B cell (primary cell): ENCODE measurements at regions not wholly inside any gene's neighbourhood (a gene's known extent, or its start where the extent isn't known, plus 50 kb on each side); places are given as distances from the start of the nearest gene placed in this dataset.

Experiments used
- ATAC-seq: fragments of 200-7000 bp; cut with Tn5 transposase; one replicate; pipeline ENCODE4 v1.10.0; 2021; ENCODE audit warnings: low read depth, mild to moderate bottlenecking, moderate number of reproducible peaks, moderate library complexity
- CTCF ChIA-PET: fragments of 350-600 bp; sonication (Branson Sonifier 250); formaldehyde crosslinking; loops from one replicate; lab custom pipeline; 2021; ENCODE audit warnings: antibody characterized with exemption, inconsistent platforms; lab: Charles Lee
- POLR2A ChIA-PET: fragments of 350-600 bp; sonication (Branson Sonifier 250); formaldehyde crosslinking; loops from one replicate; lab custom pipeline; 2021; ENCODE audit warnings: antibody characterized with exemption; lab: Charles Lee
- DNase-seq: peaks from one replicate; pipeline ENCODE4 v3.0.0; 2013
- H2AFZ ChIP-seq: 2 replicates; pipeline ENCODE4 v1.6.1; 2012; ENCODE audit warnings: mild to moderate bottlenecking, low read depth, low read length; ENCODE audit not compliant: insufficient read depth, poor library complexity, severe bottlenecking
- H3K27ac ChIP-seq, 2 donors: 1 replicate in 1 of 2; 2 replicates in 1 of 2; pipeline ENCODE4 v1.5.1; 2012 to 2013; ENCODE audit warnings: low read length in 2 of 2, mild to moderate bottlenecking in 2 of 2, moderate library complexity in 1 of 2
- H3K27me3 ChIP-seq, 4 experiments: fragments of 200-600 bp in 1 of 4; sonication (generic) in 1 of 4; replicated peaks in 1 of 4; 1 replicate in 2 of 4; 2 replicates in 2 of 4; pipeline versions ENCODE4 v1.6.1 to v1.7.0; 2013 to 2016; ENCODE audit warnings: low read length in 3 of 4, mild to moderate bottlenecking in 2 of 4, mixed read lengths in 1 of 4, moderate library complexity in 1 of 4; ENCODE audit not compliant: insufficient read depth in 4 of 4, control insufficient read depth in 3 of 4; ENCODE audit errors: control extremely low read depth in 1 of 4
- H3K36me3 ChIP-seq, 2 experiments: replicated peaks in 1 of 2; 1 replicate in 1 of 2; 2 replicates in 1 of 2; pipeline versions ENCODE4 v1.6.1 to v1.7.1; 2013; ENCODE audit warnings: low read length in 1 of 2; ENCODE audit not compliant: insufficient read depth in 2 of 2, control insufficient read depth in 1 of 2; ENCODE audit errors: control extremely low read depth in 1 of 2, extremely low read depth in 1 of 2
- H3K4me1 ChIP-seq, 2 donors: fragments of 200-600 bp in 1 of 2; sonication (generic) in 1 of 2; 1 replicate in 1 of 2; 2 replicates in 1 of 2; pipeline versions ENCODE4 v1.5.1 to v1.6.1; 2013 to 2017; ENCODE audit warnings: low read length in 2 of 2; ENCODE audit not compliant: control insufficient read depth in 2 of 2, insufficient read depth in 2 of 2
- H3K4me2 ChIP-seq: replicated peaks from 2 replicates; pipeline ENCODE3; 2012; ENCODE audit warnings: mild to moderate bottlenecking, low read depth, low read length; ENCODE audit not compliant: poor library complexity, severe bottlenecking
- H3K4me3 ChIP-seq, 5 experiments: fragments of 200-600 bp in 1 of 5; sonication (generic) in 1 of 5; 1 replicate in 3 of 5; 2 replicates in 2 of 5; pipeline versions ENCODE4 v1.5.1 to v1.7.0; 2011 to 2016; ENCODE audit warnings: low read length in 4 of 5, mild to moderate bottlenecking in 4 of 5, low read depth in 2 of 5, control low read depth in 1 of 5, moderate library complexity in 1 of 5; ENCODE audit not compliant: insufficient read depth in 1 of 5; ENCODE audit errors: control extremely low read depth in 1 of 5, extremely low read depth in 1 of 5
- H3K79me2 ChIP-seq: fragments of 200-600 bp; sonication (generic); one replicate; pipeline ENCODE4 v1.6.0; 2016; ENCODE audit warnings: low read length; ENCODE audit not compliant: control insufficient read depth, insufficient read depth
- H3K9ac ChIP-seq: fragments of 200-600 bp; sonication (generic); 2 replicates; pipeline ENCODE4 v1.6.1; 2017; ENCODE audit warnings: mild to moderate bottlenecking, low read length, moderate library complexity
- H3K9me3 ChIP-seq, 3 donors: one replicate each; pipeline versions ENCODE4 v1.6.1 to v1.7.1; 2013; ENCODE audit warnings: low read length in 2 of 3; ENCODE audit not compliant: control insufficient read depth in 2 of 3, insufficient read depth in 1 of 3; ENCODE audit errors: control extremely low read depth in 1 of 3
- H4K20me1 ChIP-seq: 2 replicates; pipeline ENCODE4 v1.6.0; 2012; ENCODE audit warnings: mild to moderate bottlenecking, low read length; ENCODE audit not compliant: insufficient read depth, control insufficient read depth, poor library complexity, severe bottlenecking
- H3K27ac Mint-ChIP-seq: one replicate; pipeline ENCODE4 v1.8.0; 2021; ENCODE audit warnings: mixed read lengths
- H3K27me3 Mint-ChIP-seq: one replicate; pipeline ENCODE4 v1.8.0; 2021; ENCODE audit warnings: mixed read lengths
- H3K4me1 Mint-ChIP-seq: one replicate; pipeline ENCODE4 v1.8.0; 2021; ENCODE audit warnings: mixed read lengths
- H3K4me3 Mint-ChIP-seq: one replicate; pipeline ENCODE4 v1.8.0; 2021; ENCODE audit warnings: mixed read lengths
- H3K9me3 Mint-ChIP-seq: one replicate; pipeline ENCODE4 v1.8.0; 2022; ENCODE audit warnings: mixed read lengths; ENCODE audit not compliant: insufficient read depth
- EZH2 ChIP-seq: IDR thresholded peaks from 2 replicates; pipeline ENCODE4 v1.6.1; 2012; ENCODE audit warnings: borderline replicate concordance, low read depth, mild to moderate bottlenecking, moderate library complexity, low read length; ENCODE audit not compliant: insufficient read depth, poor library complexity, severe bottlenecking
- WGBS: methylation state at CpG from one replicate; pipeline ENCODE4 v1.1.5; 2013; ENCODE audit warnings: missing lambda C conversion rate; ENCODE audit not compliant: insufficient coverage; 5-methylcytosine and 5-hydroxymethylcytosine counted together
- intact Hi-C: fragments of 100-400 bp; cut with micrococcal nuclease; formaldehyde crosslinking; loops from one replicate; pipeline ENCODE4 v1.10.0; 2022
- TF ChIP-seq, protein P1 (sequence below): fragments of 200-600 bp; IDR thresholded peaks from one replicate; pipeline ENCODE4 v1.8.0; 2022; ENCODE audit warnings: antibody characterized with exemption, mild to moderate bottlenecking

DNA sequence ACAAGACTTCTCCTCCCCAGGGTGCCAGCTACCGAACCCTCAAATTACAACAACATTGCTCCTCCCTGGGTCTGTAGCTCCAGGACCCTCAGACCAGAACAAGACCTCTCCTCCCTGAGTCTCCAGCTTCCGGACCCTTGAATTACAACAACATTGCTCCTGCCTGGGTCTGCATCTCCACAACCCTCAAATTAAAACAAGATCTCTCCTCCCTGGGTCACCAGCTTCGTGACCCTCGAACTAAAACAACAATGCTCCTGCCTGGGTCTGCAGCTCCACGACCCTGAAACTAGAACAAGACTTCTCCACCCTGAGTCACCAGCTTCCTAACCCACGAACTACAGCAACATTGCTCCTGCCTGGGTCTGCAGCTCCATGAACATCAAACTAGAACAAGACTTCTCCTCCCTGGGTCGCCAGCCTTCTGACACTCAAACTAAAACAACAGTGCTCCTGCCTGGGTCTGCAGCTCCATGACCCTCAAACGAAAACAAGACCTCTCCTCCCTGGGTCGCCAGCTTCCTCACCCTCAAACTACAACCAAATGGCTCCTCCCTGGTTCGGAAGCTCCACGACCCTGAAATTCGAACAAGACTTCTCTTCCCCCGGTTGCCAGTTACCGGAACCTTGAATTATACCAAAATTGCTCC, 324.5 kb downstream of the PREX1 start:
- Histone ChIP-seq H3K79me2 (no peaks in the 10 kb centered on the region), H3K4me1 (no peaks in the 10 kb centered on the region), H3K9me3 (no peaks in the 10 kb centered on the region), H3K27me3 (no peaks in the 10 kb centered on the region), H3K27ac (no peak overlapping the region), H3K4me2 (no peak overlapping the region), H3K9ac (no peak overlapping the region), H3K36me3 (no peaks in the 10 kb centered on the region), H4K20me1 (no peaks in the 10 kb centered on the region), H2AFZ (no peak overlapping the region), H3K4me3 (no peak overlapping the region)
- Mint-ChIP-seq H3K27ac (no peak overlapping the region), H3K27me3 (peaks cover 16% of the 10 kb centered on the region), H3K4me3 (no peak overlapping the region), H3K9me3 (no peaks in the 10 kb centered on the region), H3K4me1 (no peaks in the 10 kb centered on the region)
- ATAC-seq (no peak), DNase-seq (no peak)
- CTCF ChIA-PET = no interaction called here
- intact Hi-C loops = no loop called here
- TF ChIP-seq EZH2 = no peak
- TF ChIP-seq, protein P1, sequence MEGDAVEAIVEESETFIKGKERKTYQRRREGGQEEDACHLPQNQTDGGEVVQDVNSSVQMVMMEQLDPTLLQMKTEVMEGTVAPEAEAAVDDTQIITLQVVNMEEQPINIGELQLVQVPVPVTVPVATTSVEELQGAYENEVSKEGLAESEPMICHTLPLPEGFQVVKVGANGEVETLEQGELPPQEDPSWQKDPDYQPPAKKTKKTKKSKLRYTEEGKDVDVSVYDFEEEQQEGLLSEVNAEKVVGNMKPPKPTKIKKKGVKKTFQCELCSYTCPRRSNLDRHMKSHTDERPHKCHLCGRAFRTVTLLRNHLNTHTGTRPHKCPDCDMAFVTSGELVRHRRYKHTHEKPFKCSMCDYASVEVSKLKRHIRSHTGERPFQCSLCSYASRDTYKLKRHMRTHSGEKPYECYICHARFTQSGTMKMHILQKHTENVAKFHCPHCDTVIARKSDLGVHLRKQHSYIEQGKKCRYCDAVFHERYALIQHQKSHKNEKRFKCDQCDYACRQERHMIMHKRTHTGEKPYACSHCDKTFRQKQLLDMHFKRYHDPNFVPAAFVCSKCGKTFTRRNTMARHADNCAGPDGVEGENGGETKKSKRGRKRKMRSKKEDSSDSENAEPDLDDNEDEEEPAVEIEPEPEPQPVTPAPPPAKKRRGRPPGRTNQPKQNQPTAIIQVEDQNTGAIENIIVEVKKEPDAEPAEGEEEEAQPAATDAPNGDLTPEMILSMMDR = no peak
- WGBS = 73% methylated on average over 14 of the region's 14 CpGs
- POLR2A ChIA-PET = no interaction called here

DNA sequence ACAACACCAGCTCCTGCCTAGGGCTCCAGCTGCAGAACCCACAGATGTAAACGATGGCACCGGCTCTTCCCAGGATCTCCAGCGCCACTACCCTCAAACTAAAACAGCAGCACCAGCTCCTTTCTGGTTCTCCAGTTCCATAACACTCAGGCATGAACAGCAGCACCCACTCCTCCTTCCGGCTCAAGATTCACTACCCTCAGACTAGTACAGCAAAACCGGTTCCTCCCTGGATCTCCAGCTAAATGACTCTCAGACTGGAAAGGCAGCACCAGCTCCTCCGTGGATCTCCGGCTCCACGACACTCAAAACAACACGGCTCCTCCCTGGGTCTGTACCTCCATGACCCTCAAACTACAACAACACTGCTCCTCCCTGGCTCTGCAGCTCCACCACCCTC, 325.0 kb downstream of the PREX1 start:
- peaks cover 17% of the 10 kb centered on the region for H3K27me3 Mint-ChIP-seq
- Histone ChIP-seq H3K27me3 (no peaks in the 10 kb centered on the region), H3K4me3 (no peak overlapping the region), H3K27ac (no peak overlapping the region), H4K20me1 (no peaks in the 10 kb centered on the region), H2AFZ (no peak overlapping the region), H3K79me2 (no peaks in the 10 kb centered on the region), H3K36me3 (no peaks in the 10 kb centered on the region), H3K4me1 (no peaks in the 10 kb centered on the region), H3K4me2 (no peak overlapping the region), H3K9ac (no peak overlapping the region), H3K9me3 (no peaks in the 10 kb centered on the region)
- ATAC-seq (no peak), DNase-seq (no peak)
- 88% methylated on average over 9 of the region's 9 CpGs for WGBS
- ChIA-PET CTCF (no interaction called here), POLR2A (no interaction called here)
- no peak overlapping the region for H3K27ac Mint-ChIP-seq
- TF ChIP-seq EZH2 = no peak
- TF ChIP-seq, protein P1 = no peak
- H3K9me3 Mint-ChIP-seq = no peaks in the 10 kb centered on the region
- no peaks in the 10 kb centered on the region for H3K4me1 Mint-ChIP-seq
- intact Hi-C loops = no loop called here
- no peak overlapping the region for H3K4me3 Mint-ChIP-seq
